H7 (cell line): ENCODE measurements at regions not wholly inside any gene's neighbourhood (a gene's known extent, or its start where the extent isn't known, plus 50 kb on each side); places are given as distances from the start of the nearest gene placed in this dataset.
A peak's percentile ranks its signal among the peaks of the same experiment; 100 is the strongest.
"Not testable (repeated sequence)": the region's sequence is repeated elsewhere in the genome, so short reads cannot be mapped to it uniquely, and the experiment has no call there.

Experiments
- DNase-seq: peaks from one replicate; pipeline ENCODE4 v3.0.0; 2012
- H3K27me3 ChIP-seq: 2 replicates; pipeline ENCODE4 v1.6.0; 2011; ENCODE audit warnings: mild to moderate bottlenecking, low read length; ENCODE audit not compliant: control insufficient read depth, insufficient read depth
- H3K36me3 ChIP-seq: replicated peaks from 2 replicates; pipeline ENCODE4 v1.5.1; 2011; ENCODE audit warnings: low read length; ENCODE audit not compliant: control insufficient read depth, insufficient read depth
- H3K4me3 ChIP-seq: 2 replicates; pipeline ENCODE4 v1.5.1; 2011; ENCODE audit warnings: low read depth, mild to moderate bottlenecking, control low read depth, low read length, moderate library complexity; ENCODE audit not compliant: insufficient read depth

GRCh38 chr20:51922812-51923211, 120.5 kb upstream of the SALL4 start:
- H3K4me3 ChIP-seq, DNase-seq, H3K27me3 ChIP-seq, H3K36me3 ChIP-seq: not testable (repeated sequence)

- no peaks in the 10 kb centered on the region for H3K27me3 ChIP-seq
- no peaks in the 10 kb centered on the region for H3K36me3 ChIP-seq
- H3K4me3 ChIP-seq, result no peak overlapping the region
- DNase-seq, result no peak
These were observed 116.2 kb upstream of the SALL4 start for GRCh38 chr20:51918561-51918960.

GRCh38 chr20:51917886-51918535, 115.7 kb upstream of the SALL4 start:
- no peaks in the 10 kb centered on the region for H3K27me3 ChIP-seq
- no peak overlapping the region for H3K4me3 ChIP-seq
- DNase-seq, result no peak
- no peaks in the 10 kb centered on the region for H3K36me3 ChIP-seq

- no peak for DNase-seq
- no peaks in the 10 kb centered on the region for H3K27me3 ChIP-seq
- no peaks in the 10 kb centered on the region for H3K36me3 ChIP-seq
- no peak overlapping the region for H3K4me3 ChIP-seq
These were observed 113.9 kb upstream of the SALL4 start for GRCh38 chr20:51916244-51916643.

- no peak for DNase-seq
- H3K4me3 ChIP-seq, result no peak overlapping the region
- no peaks in the 10 kb centered on the region for H3K27me3 ChIP-seq
- no peaks in the 10 kb centered on the region for H3K36me3 ChIP-seq
These were observed 112.4 kb upstream of the SALL4 start for GRCh38 chr20:51914758-51915157.

- Histone ChIP-seq H3K4me3 (no peak overlapping the region), H3K36me3 (no peaks in the 10 kb centered on the region), H3K27me3 (no peaks in the 10 kb centered on the region)
- peak; percentile 65 for DNase-seq
These were observed 108.2 kb upstream of the SALL4 start for GRCh38 chr20:51910321-51911050.

GRCh38 chr20:51906679-51907078, 104.4 kb upstream of the SALL4 start:
- H3K36me3 ChIP-seq, result no peaks in the 10 kb centered on the region
- H3K27me3 ChIP-seq, result no peaks in the 10 kb centered on the region
- no peak for DNase-seq
- no peak overlapping the region for H3K4me3 ChIP-seq

GRCh38 chr20:51906049-51906448, 103.7 kb upstream of the SALL4 start:
- H3K4me3 ChIP-seq, result no peak overlapping the region

GRCh38 chr20:51902933-51903332, 100.6 kb upstream of the SALL4 start:
- DNase-seq, result no peak
- Histone ChIP-seq H3K4me3 (no peak overlapping the region), H3K36me3 (no peaks in the 10 kb centered on the region), H3K27me3 (no peaks in the 10 kb centered on the region)

More at GRCh38 chr20:51906049-51906448, 103.7 kb upstream of the SALL4 start:
- no peak for DNase-seq
- no peaks in the 10 kb centered on the region for H3K27me3 ChIP-seq
- H3K36me3 ChIP-seq, result no peaks in the 10 kb centered on the region

GRCh38 chr20:51900443-51900842, 98.1 kb upstream of the SALL4 start:
- Histone ChIP-seq H3K4me3 (no peak overlapping the region), H3K36me3 (no peaks in the 10 kb centered on the region)
- DNase-seq, result no peak

GRCh38 chr20:51899674-51900073, 97.4 kb upstream of the SALL4 start:
- no peaks in the 10 kb centered on the region for H3K36me3 ChIP-seq
- H3K4me3 ChIP-seq, result no peak overlapping the region
- H3K27me3 ChIP-seq, result no peaks in the 10 kb centered on the region
- DNase-seq, result peak; percentile 75

More at GRCh38 chr20:51900443-51900842, 98.1 kb upstream of the SALL4 start:
- no peaks in the 10 kb centered on the region for H3K27me3 ChIP-seq

- H3K27me3 ChIP-seq, result no peaks in the 10 kb centered on the region
- H3K4me3 ChIP-seq, result no peak overlapping the region
- no peaks in the 10 kb centered on the region for H3K36me3 ChIP-seq
- DNase-seq, result no peak
These were observed 96.5 kb upstream of the SALL4 start for GRCh38 chr20:51898788-51899187.

GRCh38 chr20:51894619-51895018, 92.3 kb upstream of the SALL4 start:
- DNase-seq, result no peak
- Histone ChIP-seq H3K27me3 (no peaks in the 10 kb centered on the region), H3K4me3 (no peak overlapping the region), H3K36me3 (no peaks in the 10 kb centered on the region)

- H3K4me3 ChIP-seq, result no peak overlapping the region
- H3K36me3 ChIP-seq, result no peaks in the 10 kb centered on the region
- DNase-seq, result no peak
- H3K27me3 ChIP-seq, result no peaks in the 10 kb centered on the region
These were observed 91.9 kb upstream of the SALL4 start for GRCh38 chr20:51894201-51894600.

GRCh38 chr20:51893723-51894122, 91.4 kb upstream of the SALL4 start:
- Histone ChIP-seq H3K27me3 (no peaks in the 10 kb centered on the region), H3K4me3 (no peak overlapping the region), H3K36me3 (no peaks in the 10 kb centered on the region)
- no peak for DNase-seq
